ENCODE measurements at regions not wholly inside any gene's neighbourhood (a gene's known extent, or its start where the extent isn't known, plus 50 kb on each side); places are given as distances from the start of the nearest gene placed in this dataset.

DNA sequence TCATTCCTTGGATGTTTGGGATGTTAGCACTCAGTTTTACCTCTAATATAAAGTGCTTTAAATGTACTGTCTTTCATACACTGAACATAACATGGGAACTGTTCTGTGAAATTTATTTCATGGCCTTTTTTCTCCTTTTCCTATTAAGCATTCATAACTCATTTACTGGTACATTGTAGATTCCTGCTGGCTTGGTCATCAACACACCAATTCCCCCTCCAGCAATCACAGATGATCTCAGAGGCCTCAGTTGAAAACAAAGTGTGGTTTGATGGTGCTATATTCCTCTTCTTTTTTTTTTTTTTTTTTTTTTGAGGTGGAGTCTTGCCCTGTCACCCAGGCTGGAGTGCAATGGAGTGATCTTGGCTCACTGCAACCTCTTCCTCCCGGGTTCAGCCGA lies 61.9 kb upstream of the FAM47B start:
- TF ChIP-seq, protein P1, sequence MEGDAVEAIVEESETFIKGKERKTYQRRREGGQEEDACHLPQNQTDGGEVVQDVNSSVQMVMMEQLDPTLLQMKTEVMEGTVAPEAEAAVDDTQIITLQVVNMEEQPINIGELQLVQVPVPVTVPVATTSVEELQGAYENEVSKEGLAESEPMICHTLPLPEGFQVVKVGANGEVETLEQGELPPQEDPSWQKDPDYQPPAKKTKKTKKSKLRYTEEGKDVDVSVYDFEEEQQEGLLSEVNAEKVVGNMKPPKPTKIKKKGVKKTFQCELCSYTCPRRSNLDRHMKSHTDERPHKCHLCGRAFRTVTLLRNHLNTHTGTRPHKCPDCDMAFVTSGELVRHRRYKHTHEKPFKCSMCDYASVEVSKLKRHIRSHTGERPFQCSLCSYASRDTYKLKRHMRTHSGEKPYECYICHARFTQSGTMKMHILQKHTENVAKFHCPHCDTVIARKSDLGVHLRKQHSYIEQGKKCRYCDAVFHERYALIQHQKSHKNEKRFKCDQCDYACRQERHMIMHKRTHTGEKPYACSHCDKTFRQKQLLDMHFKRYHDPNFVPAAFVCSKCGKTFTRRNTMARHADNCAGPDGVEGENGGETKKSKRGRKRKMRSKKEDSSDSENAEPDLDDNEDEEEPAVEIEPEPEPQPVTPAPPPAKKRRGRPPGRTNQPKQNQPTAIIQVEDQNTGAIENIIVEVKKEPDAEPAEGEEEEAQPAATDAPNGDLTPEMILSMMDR (conservative IDR thresholded peaks at IDR 0.05): no peak
- TF ChIP-seq EZH2 (IDR thresholded peaks at IDR 0.05; ENCODE audit: low read depth): no peak
